ENCODE measurements at regions not wholly inside any gene's neighbourhood (a gene's known extent, or its start where the extent isn't known, plus 50 kb on each side); places are given as distances from the start of the nearest gene placed in this dataset.

- no peak for DNase-seq (ENCODE audit: low read depth, low spot score)
- in situ Hi-C loops (cut with HindIII; ENCODE audit: low sequenced_read_pairs): no loop called here
- no peak overlapping the region for H3K4me3 ChIP-seq (ENCODE audit: low read depth, low read length)
- TF ChIP-seq, protein P1, sequence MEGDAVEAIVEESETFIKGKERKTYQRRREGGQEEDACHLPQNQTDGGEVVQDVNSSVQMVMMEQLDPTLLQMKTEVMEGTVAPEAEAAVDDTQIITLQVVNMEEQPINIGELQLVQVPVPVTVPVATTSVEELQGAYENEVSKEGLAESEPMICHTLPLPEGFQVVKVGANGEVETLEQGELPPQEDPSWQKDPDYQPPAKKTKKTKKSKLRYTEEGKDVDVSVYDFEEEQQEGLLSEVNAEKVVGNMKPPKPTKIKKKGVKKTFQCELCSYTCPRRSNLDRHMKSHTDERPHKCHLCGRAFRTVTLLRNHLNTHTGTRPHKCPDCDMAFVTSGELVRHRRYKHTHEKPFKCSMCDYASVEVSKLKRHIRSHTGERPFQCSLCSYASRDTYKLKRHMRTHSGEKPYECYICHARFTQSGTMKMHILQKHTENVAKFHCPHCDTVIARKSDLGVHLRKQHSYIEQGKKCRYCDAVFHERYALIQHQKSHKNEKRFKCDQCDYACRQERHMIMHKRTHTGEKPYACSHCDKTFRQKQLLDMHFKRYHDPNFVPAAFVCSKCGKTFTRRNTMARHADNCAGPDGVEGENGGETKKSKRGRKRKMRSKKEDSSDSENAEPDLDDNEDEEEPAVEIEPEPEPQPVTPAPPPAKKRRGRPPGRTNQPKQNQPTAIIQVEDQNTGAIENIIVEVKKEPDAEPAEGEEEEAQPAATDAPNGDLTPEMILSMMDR (IDR thresholded peaks at IDR 0.05; ENCODE audit: low read depth, low read length): no peak
These were observed 671.9 kb upstream of the CBLB start for GRCh38 chr3:106540743-106541142.

DNA sequence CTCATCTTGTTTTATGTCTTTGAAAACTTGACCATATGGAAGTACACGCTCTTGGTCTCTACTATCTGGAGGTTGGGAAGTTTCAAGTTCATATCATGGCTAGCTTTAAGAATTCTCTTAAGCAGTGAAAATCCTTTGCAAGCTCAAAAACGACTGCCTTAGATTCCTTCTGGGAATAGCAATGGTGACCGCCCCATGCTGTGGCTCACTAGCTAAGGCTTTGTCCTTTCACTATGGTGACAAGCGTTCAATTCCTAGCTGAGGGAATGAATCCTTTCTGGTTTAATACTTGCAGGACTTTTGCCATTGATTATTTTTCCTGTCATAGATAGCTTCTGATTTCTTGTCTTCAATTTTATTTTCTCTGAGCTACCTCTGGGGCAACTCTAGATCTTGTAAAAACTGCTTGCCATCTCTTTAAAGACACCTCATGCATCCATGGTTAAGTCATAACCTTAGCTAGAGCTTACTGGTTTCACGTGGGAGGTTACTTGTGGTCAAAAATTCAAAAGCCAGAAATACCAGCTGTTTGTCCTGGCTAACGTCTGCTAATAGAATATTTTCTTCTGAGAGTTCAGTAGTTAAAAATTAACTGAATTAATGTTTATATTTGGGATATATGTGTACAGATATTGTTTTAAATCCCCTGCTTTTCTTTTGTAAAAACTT lies 673.4 kb upstream of the CBLB start:
- TF ChIP-seq, protein P1 (IDR thresholded peaks at IDR 0.05; ENCODE audit: low read depth, low read length): no peak
- in situ Hi-C loops (cut with HindIII; ENCODE audit: low sequenced_read_pairs): no loop called here
- no peak overlapping the region for H3K4me3 ChIP-seq (ENCODE audit: low read depth, low read length)
- peak; percentile 46 for DNase-seq (ENCODE audit: low read depth, low spot score)

DNA sequence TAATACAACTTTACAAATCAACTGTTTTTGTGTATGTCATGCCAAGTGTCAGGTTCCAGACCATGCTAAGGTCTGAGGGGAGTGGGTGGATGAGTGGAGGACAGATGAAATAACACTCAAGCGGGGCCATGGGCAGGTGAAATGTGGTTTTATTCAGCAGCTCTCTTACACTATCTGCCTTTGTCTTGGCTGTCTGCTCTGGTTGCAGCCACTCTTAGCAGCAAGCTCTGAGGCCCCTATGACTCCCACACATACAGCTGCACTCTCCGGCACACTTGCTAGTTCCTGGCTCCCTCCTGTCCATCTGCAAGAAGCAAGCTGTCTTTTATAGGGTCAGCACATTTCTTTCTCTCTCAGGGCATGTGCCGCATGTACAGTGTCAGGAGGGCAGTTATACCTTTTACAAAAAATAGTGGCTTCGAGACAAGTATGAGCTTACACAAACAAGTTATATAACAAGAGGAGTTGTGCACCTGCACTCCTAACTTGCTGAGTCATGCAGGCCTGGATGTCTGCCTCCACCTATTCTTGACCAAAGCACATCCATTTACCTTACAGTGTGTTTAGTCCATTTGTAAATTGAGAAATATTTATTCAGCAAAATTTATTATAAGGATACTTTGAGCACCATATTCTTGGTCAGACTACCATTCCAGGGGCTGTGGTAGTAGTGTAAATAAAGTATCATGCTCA lies 683.7 kb upstream of the CBLB start:
- DNase-seq (ENCODE audit: low read depth, low spot score): no peak
- in situ Hi-C loops (cut with HindIII; ENCODE audit: low sequenced_read_pairs): no loop called here
- TF ChIP-seq, protein P1 (IDR thresholded peaks at IDR 0.05; ENCODE audit: low read depth, low read length): no peak
- no peak overlapping the region for H3K4me3 ChIP-seq (ENCODE audit: low read depth, low read length)

GRCh38 chr3:106560451-106560966 lies 691.7 kb upstream of the CBLB start:
- in situ Hi-C loops (cut with HindIII; ENCODE audit: low sequenced_read_pairs): no loop called here
- TF ChIP-seq, protein P1 (IDR thresholded peaks at IDR 0.05; ENCODE audit: low read depth, low read length): no peak
- no peak overlapping the region for H3K4me3 ChIP-seq (ENCODE audit: low read depth, low read length)
- peak; percentile 79 for DNase-seq (ENCODE audit: low read depth, low spot score)

DNA sequence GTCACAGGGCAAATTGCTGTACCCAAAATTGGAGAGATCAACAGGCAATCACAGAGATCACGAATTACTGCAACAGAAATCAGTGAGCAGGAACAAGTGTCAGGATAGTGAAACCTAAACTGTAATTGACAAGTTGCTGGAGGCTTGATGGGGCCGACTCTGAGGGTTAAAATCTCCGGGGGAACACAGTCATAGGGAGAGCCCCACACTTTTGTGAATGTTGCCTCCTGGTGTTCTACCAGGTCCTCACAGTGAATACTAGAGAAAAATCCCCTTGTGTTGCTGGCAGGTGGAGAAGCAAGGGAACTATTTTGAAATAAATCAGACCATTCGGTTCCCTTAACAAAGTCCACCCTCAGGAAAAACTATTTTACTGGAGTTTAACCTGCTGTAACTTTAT lies 697.5 kb upstream of the CBLB start:
- no peak overlapping the region for H3K4me3 ChIP-seq (ENCODE audit: low read depth, low read length)
- in situ Hi-C loops (cut with HindIII; ENCODE audit: low sequenced_read_pairs): no loop called here
- DNase-seq (ENCODE audit: low read depth, low spot score): no peak
- TF ChIP-seq, protein P1 (IDR thresholded peaks at IDR 0.05; ENCODE audit: low read depth, low read length): no peak

- H3K4me3 ChIP-seq (ENCODE audit: low read depth, low read length): no peak overlapping the region
- DNase-seq (ENCODE audit: low read depth, low spot score): no peak
- TF ChIP-seq, protein P1 (IDR thresholded peaks at IDR 0.05; ENCODE audit: low read depth, low read length): no peak
- in situ Hi-C loops (cut with HindIII; ENCODE audit: low sequenced_read_pairs): no loop called here
These were observed 701.6 kb upstream of the CBLB start for GRCh38 chr3:106570426-106570825.
